ENCODE measurements at regions not wholly inside any gene's neighbourhood (a gene's known extent, or its start where the extent isn't known, plus 50 kb on each side); places are given as distances from the start of the nearest gene placed in this dataset.

GRCh38 chr6:163717106-163717764, 302.7 kb downstream of the QKI start:
- no peak for TF ChIP-seq CTCF (IDR thresholded peaks at IDR 0.05)
- TF ChIP-seq EP300 (IDR thresholded peaks at IDR 0.05; ENCODE audit: low read depth) = no peak
